Liver (tissue), 8 donors: ENCODE measurements at regions not wholly inside any gene's neighbourhood (a gene's known extent, or its start where the extent isn't known, plus 50 kb on each side); places are given as distances from the start of the nearest gene placed in this dataset.

Experiments
- DNase-seq: peaks from one replicate; pipeline ENCODE4 v3.0.0-alpha.2; 2017; ENCODE audit warnings: low spot score
- H3K27ac ChIP-seq, 2 donors: one replicate each; pipeline ENCODE4 v1.7.0; 2013; ENCODE audit warnings: inconsistent platforms in 2 of 2, low read length in 2 of 2, control low read depth in 1 of 2, low read depth in 1 of 2, mild to moderate bottlenecking in 1 of 2
- H3K27me3 ChIP-seq, 4 donors: one replicate each; pipeline versions ENCODE4 v1.6.1 to v1.7.0; 2013; ENCODE audit warnings: low read length in 3 of 4, inconsistent platforms in 1 of 4, mild to moderate bottlenecking in 1 of 4, moderate library complexity in 1 of 4; ENCODE audit not compliant: control insufficient read depth in 4 of 4, insufficient read depth in 4 of 4
- H3K36me3 ChIP-seq, 4 donors: one replicate each; pipeline versions ENCODE4 v1.6.1 to v1.7.0; 2013; ENCODE audit warnings: low read length in 3 of 4, mild to moderate bottlenecking in 3 of 4, low read depth in 1 of 4, moderate library complexity in 1 of 4; ENCODE audit not compliant: control insufficient read depth in 4 of 4, insufficient read depth in 3 of 4
- H3K4me1 ChIP-seq, 4 donors: one replicate each; pipeline versions ENCODE4 v1.6.1 to v1.7.0; 2013; ENCODE audit warnings: low read length in 3 of 4, mild to moderate bottlenecking in 3 of 4, moderate library complexity in 1 of 4; ENCODE audit not compliant: control insufficient read depth in 4 of 4, insufficient read depth in 4 of 4
- H3K4me3 ChIP-seq, 3 donors: one replicate each; pipeline versions ENCODE4 v1.6.1 to v1.7.0; 2013; ENCODE audit warnings: low read length in 3 of 3, control low read depth in 1 of 3, low read depth in 1 of 3, mild to moderate bottlenecking in 1 of 3
- H3K9ac ChIP-seq, 2 donors: one replicate each; pipeline ENCODE4 v1.7.0; 2013; ENCODE audit warnings: low read length in 2 of 2, mild to moderate bottlenecking in 2 of 2, moderate library complexity in 2 of 2, control low read depth in 1 of 2, low read depth in 1 of 2
- H3K9me3 ChIP-seq, 4 donors: one replicate each; pipeline versions ENCODE4 v1.6.1 to v1.7.0; 2013; ENCODE audit warnings: low read length in 3 of 4; ENCODE audit not compliant: control insufficient read depth in 4 of 4
- ATF3 ChIP-seq: IDR thresholded peaks from 2 replicates; pipeline ENCODE4 v1.6.1; 2016; ENCODE audit warnings: antibody characterized with exemption
- CTCF ChIP-seq: fragments of 150-350 bp; IDR thresholded peaks from 2 replicates; pipeline ENCODE4 v1.5.1; 2017; ENCODE audit warnings: improper control_type of control experiment, low read depth, low read length; ENCODE audit not compliant: missing input control
- EGR1 ChIP-seq, 2 donors: IDR thresholded peaks; 2 replicates each; pipeline ENCODE4 v1.6.1; 2016 to 2018; ENCODE audit warnings: antibody characterized with exemption in 2 of 2, low read depth in 2 of 2
- FOXA1 ChIP-seq: IDR thresholded peaks from 2 replicates; pipeline ENCODE4 v1.6.1; 2016; ENCODE audit warnings: antibody characterized with exemption
- FOXA2 ChIP-seq: IDR thresholded peaks from 2 replicates; pipeline ENCODE4 v1.6.1; 2016; ENCODE audit warnings: antibody characterized with exemption
- GABPA ChIP-seq, 2 donors: IDR thresholded peaks in 1 of 2; conservative IDR thresholded peaks in 1 of 2; 2 replicates each; pipeline ENCODE4 v1.6.1; 2016; ENCODE audit warnings: antibody characterized with exemption in 2 of 2, mild to moderate bottlenecking in 1 of 2, moderate library complexity in 1 of 2
- HNF4A ChIP-seq, 2 donors: conservative IDR thresholded peaks; 2 replicates each; pipeline ENCODE4 v1.6.1; 2016; ENCODE audit warnings: antibody characterized with exemption in 2 of 2, mild to moderate bottlenecking in 2 of 2
- HNF4G ChIP-seq: IDR thresholded peaks from 2 replicates; pipeline ENCODE4 v1.6.1; 2016; ENCODE audit warnings: antibody characterized with exemption
- MAX ChIP-seq: IDR thresholded peaks from 2 replicates; pipeline ENCODE4 v1.6.1; 2016; ENCODE audit warnings: antibody characterized with exemption
- RAD21 ChIP-seq, 2 donors: IDR thresholded peaks; 2 replicates each; pipeline ENCODE4 v1.6.1; 2016; ENCODE audit warnings: antibody characterized with exemption in 2 of 2, mild to moderate bottlenecking in 2 of 2
- REST ChIP-seq: IDR thresholded peaks from 2 replicates; pipeline ENCODE4 v1.6.1; 2016; ENCODE audit warnings: antibody characterized with exemption, mild to moderate bottlenecking
- RXRA ChIP-seq, 2 donors: IDR thresholded peaks; 2 replicates each; pipeline ENCODE4 v1.6.1; 2017 to 2018; ENCODE audit warnings: antibody characterized with exemption in 2 of 2, mild to moderate bottlenecking in 1 of 2
- SP1 ChIP-seq: IDR thresholded peaks from 2 replicates; pipeline ENCODE4 v1.6.1; 2018; ENCODE audit warnings: antibody characterized with exemption, mild to moderate bottlenecking
- TAF1 ChIP-seq: conservative IDR thresholded peaks from 2 replicates; pipeline ENCODE4 v1.6.1; 2016; ENCODE audit warnings: antibody characterized with exemption, mild to moderate bottlenecking
- YY1 ChIP-seq: IDR thresholded peaks from 2 replicates; pipeline ENCODE4 v1.6.1; 2016; ENCODE audit warnings: antibody characterized with exemption, mild to moderate bottlenecking
- WGBS: extraction: QIAGEN DNeasy Blood & Tissue Kit; methylation state at CpG from one replicate; pipeline ENCODE4 v1.1.7; 2013; 5-methylcytosine and 5-hydroxymethylcytosine counted together
- donor health status: healthy.
- donor health status: healthy.
- donor health status: healthy.
- donor health status: healthy.
- donor health status: healthy.

- 93% methylated on average over 13 of the region's 13 CpGs for WGBS
- no peak for TF ChIP-seq EGR1 (IDR thresholded peaks at IDR 0.05; ENCODE audit: low read depth in 2 of 2)
- TF ChIP-seq FOXA2 = no peak
- TF ChIP-seq YY1 = no peak
- no peak for TF ChIP-seq SP1
- TF ChIP-seq ATF3 = no peak
- no peak for TF ChIP-seq RAD21 (IDR thresholded peaks at IDR 0.05)
Observed at GRCh38 chr11:69377953-69378302, 84.0 kb downstream of the MYEOV start.

GRCh38 chr11:69378303-69379141 is 84.6 kb downstream of the MYEOV start:
- Histone ChIP-seq H3K36me3 (no peaks in the 10 kb centered on the region), H3K9me3 (no peaks in the 10 kb centered on the region), H3K4me1 (peaks cover 0 to 4% (median 0%) of the 10 kb centered on the region in 4 donors), H3K27me3 (no peaks in the 10 kb centered on the region), H3K9ac (no peak overlapping the region), H3K4me3 (no peak overlapping the region), H3K27ac (no peak overlapping the region)
- no peak for TF ChIP-seq ATF3
- no peak for TF ChIP-seq HNF4G
- TF ChIP-seq GABPA (IDR thresholded peaks at IDR 0.05 in 1 of 2, conservative IDR thresholded peaks at IDR 0.05 in 1 of 2) = no peak
- no peak for TF ChIP-seq SP1
- TF ChIP-seq HNF4A (conservative IDR thresholded peaks at IDR 0.05) = no peak
- no peak for TF ChIP-seq FOXA2
- TF ChIP-seq MAX = no peak
- no peak for TF ChIP-seq RXRA (IDR thresholded peaks at IDR 0.05)
- no peak for TF ChIP-seq TAF1
- no peak for TF ChIP-seq FOXA1
- no peak for DNase-seq
- WGBS = 85% methylated on average over 29 of the region's 29 CpGs

More at GRCh38 chr11:69377953-69378302, 84.0 kb downstream of the MYEOV start:
- no peak overlapping the region for H3K4me3 ChIP-seq
- H3K36me3 ChIP-seq = no peaks in the 10 kb centered on the region
- no peaks in the 10 kb centered on the region for H3K27me3 ChIP-seq
- no peaks in the 10 kb centered on the region for H3K9me3 ChIP-seq
- H3K27ac ChIP-seq = no peak overlapping the region
- peaks cover 0 to 4% (median 0%) of the 10 kb centered on the region in 4 donors for H3K4me1 ChIP-seq
- DNase-seq = no peak
- no peak overlapping the region for H3K9ac ChIP-seq

- Histone ChIP-seq H3K4me1 (peaks cover 0 to 4% (median 0%) of the 10 kb centered on the region in 4 donors), H3K27ac (no peak overlapping the region), H3K9me3 (no peaks in the 10 kb centered on the region), H3K27me3 (no peaks in the 10 kb centered on the region), H3K36me3 (no peaks in the 10 kb centered on the region), H3K9ac (no peak overlapping the region), H3K4me3 (no peak overlapping the region)
- TF ChIP-seq TAF1 = no peak
- no peak for TF ChIP-seq YY1
- no peak for TF ChIP-seq CTCF
- TF ChIP-seq REST = no peak
- TF ChIP-seq HNF4G = no peak
- TF ChIP-seq FOXA1 = no peak
- no peak for TF ChIP-seq RAD21 (IDR thresholded peaks at IDR 0.05)
- TF ChIP-seq HNF4A (conservative IDR thresholded peaks at IDR 0.05) = no peak
- TF ChIP-seq MAX = no peak
- no peak for TF ChIP-seq EGR1 (IDR thresholded peaks at IDR 0.05; ENCODE audit: low read depth in 2 of 2)
- DNase-seq = no peak
- WGBS = 90% methylated on average over 20 of the region's 20 CpGs
Observed at GRCh38 chr11:69380451-69380901, 86.5 kb downstream of the MYEOV start.
